Endodermal cell (in vitro differentiated cells): ENCODE measurements at regions not wholly inside any gene's neighbourhood (a gene's known extent, or its start where the extent isn't known, plus 50 kb on each side); places are given as distances from the start of the nearest gene placed in this dataset.

Source experiments
- DNase-seq: peaks from one replicate; pipeline ENCODE4 v3.0.0-alpha.2; 2017
- H3K27ac ChIP-seq: 2 replicates; pipeline ENCODE4 v1.5.1; 2013; ENCODE audit warnings: mild to moderate bottlenecking, low read depth, low read length, moderate library complexity
- H3K27me3 ChIP-seq: 2 replicates; pipeline ENCODE4 v1.6.1; 2013; ENCODE audit warnings: mild to moderate bottlenecking, low read length, moderate library complexity; ENCODE audit not compliant: insufficient read depth, control insufficient read depth, poor library complexity, severe bottlenecking
- H3K36me3 ChIP-seq: 2 replicates; pipeline ENCODE4 v1.7.0; 2013; ENCODE audit warnings: mild to moderate bottlenecking, low read length, moderate library complexity; ENCODE audit not compliant: control insufficient read depth, insufficient read depth
- H3K4me1 ChIP-seq: one replicate; pipeline ENCODE4 v1.7.0; 2013; ENCODE audit warnings: low read length; ENCODE audit not compliant: control insufficient read depth, insufficient read depth
- H3K4me3 ChIP-seq: 2 replicates; pipeline ENCODE4 v1.5.1; 2013; ENCODE audit warnings: mild to moderate bottlenecking, low read length, moderate library complexity
- H3K9ac ChIP-seq: 2 replicates; pipeline ENCODE4 v1.6.1; 2013; ENCODE audit warnings: mild to moderate bottlenecking, low read length, moderate library complexity; ENCODE audit not compliant: poor library complexity, severe bottlenecking; ENCODE audit errors: extremely low read depth
- H3K9me3 ChIP-seq: 2 replicates; pipeline ENCODE4 v1.6.1; 2013; ENCODE audit warnings: mild to moderate bottlenecking, low read length, moderate library complexity; ENCODE audit not compliant: control insufficient read depth
- H3K27ac Mint-ChIP-seq: 2 replicates; pipeline ENCODE4 v1.8.0; 2020; ENCODE audit warnings: mixed read lengths
- H3K27me3 Mint-ChIP-seq: 2 replicates; pipeline ENCODE4 v1.8.0; 2021; ENCODE audit warnings: mild to moderate bottlenecking, mixed read lengths; ENCODE audit not compliant: insufficient read depth
- H3K36me3 Mint-ChIP-seq: 2 replicates; pipeline ENCODE4 v1.8.0; 2020; ENCODE audit warnings: low read depth, mixed read lengths
- H3K4me1 Mint-ChIP-seq: 2 replicates; pipeline ENCODE4 v1.8.0; 2020; ENCODE audit warnings: mixed read lengths
- H3K4me3 Mint-ChIP-seq: 2 replicates; pipeline ENCODE4 v1.8.0; 2020; ENCODE audit warnings: mild to moderate bottlenecking, moderate library complexity, mixed read lengths
- H3K9me3 Mint-ChIP-seq: 2 replicates; pipeline ENCODE4 v1.8.0; 2020; ENCODE audit warnings: mild to moderate bottlenecking, mixed read lengths
- WGBS, 2 experiments: methylation state at CpG; one replicate each; pipeline versions ENCODE4 v1.1.5 to v1.1.7; 2013; ENCODE audit warnings: missing lambda C conversion rate in 2 of 2, mixed read lengths in 1 of 2; ENCODE audit not compliant: insufficient coverage in 1 of 2, insufficient read length in 1 of 2; 5-methylcytosine and 5-hydroxymethylcytosine counted together
- TF ChIP-seq, protein P1 (sequence below): fragments of 200-600 bp; sonication (generic); conservative IDR thresholded peaks from 2 replicates; pipeline ENCODE4 v1.5.0; 2021; ENCODE audit warnings: antibody characterized with exemption, mild to moderate bottlenecking

DNA sequence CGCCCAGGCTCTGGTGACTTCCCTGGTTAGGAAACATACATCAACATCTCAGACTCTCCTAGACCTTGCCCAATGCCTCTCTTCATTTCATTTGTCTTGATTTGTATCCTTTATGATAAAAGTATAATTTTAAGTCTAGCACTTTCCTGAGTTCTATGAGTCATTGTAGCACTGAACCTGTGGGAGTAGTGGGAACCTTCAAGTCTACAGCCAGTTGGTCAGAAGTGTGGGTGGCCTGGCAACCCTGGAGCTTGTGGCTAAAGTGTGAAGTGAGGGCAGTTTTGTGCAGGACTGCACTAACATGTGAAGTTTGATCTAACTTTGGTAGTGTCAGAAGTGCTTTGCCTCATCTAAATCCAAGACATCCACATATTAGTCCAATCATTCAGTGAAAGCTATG is 259.3 kb upstream of the IGFBP7 start:
- Mint-ChIP-seq H3K27ac (no peak overlapping the region), H3K4me3 (no peak overlapping the region), H3K4me1 (peaks cover 5% of the 10 kb centered on the region), H3K27me3 (no peaks in the 10 kb centered on the region), H3K9me3 (peaks cover 11% of the 10 kb centered on the region), H3K36me3 (no peaks in the 10 kb centered on the region)
- Histone ChIP-seq H3K4me1 (no peaks in the 10 kb centered on the region), H3K9ac (no peak overlapping the region), H3K9me3 (peaks cover 8% of the 10 kb centered on the region), H3K27ac (no peak overlapping the region), H3K36me3 (no peaks in the 10 kb centered on the region), H3K4me3 (no peak overlapping the region), H3K27me3 (no peaks in the 10 kb centered on the region)
- TF ChIP-seq, protein P1, sequence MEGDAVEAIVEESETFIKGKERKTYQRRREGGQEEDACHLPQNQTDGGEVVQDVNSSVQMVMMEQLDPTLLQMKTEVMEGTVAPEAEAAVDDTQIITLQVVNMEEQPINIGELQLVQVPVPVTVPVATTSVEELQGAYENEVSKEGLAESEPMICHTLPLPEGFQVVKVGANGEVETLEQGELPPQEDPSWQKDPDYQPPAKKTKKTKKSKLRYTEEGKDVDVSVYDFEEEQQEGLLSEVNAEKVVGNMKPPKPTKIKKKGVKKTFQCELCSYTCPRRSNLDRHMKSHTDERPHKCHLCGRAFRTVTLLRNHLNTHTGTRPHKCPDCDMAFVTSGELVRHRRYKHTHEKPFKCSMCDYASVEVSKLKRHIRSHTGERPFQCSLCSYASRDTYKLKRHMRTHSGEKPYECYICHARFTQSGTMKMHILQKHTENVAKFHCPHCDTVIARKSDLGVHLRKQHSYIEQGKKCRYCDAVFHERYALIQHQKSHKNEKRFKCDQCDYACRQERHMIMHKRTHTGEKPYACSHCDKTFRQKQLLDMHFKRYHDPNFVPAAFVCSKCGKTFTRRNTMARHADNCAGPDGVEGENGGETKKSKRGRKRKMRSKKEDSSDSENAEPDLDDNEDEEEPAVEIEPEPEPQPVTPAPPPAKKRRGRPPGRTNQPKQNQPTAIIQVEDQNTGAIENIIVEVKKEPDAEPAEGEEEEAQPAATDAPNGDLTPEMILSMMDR: no peak
- no peak for DNase-seq
- WGBS, 2 experiments: 75% methylated on average over 1 of the region's 1 CpG; no CpG with 5 or more reads in 1 of the 2 experiments

DNA sequence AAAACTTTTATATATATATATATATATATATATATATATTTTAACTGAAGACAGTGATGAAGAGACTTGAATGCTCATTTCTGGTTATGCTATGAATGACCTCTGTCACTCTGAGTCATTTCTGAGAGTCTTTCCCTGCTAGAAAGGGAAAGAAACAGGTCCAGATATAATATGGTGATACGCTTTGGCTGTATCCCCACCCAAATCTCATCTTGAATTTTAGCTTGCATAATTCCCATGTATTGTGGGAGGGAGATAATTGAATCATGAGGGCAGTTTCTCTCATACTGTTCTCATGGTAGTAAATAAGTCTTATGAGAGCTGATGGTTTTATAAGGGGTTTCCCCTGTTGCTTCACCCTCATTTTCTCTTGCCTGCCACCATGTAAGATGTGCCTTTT is 254.1 kb upstream of the IGFBP7 start:
- no peak for DNase-seq
- no peak overlapping the region for H3K27ac ChIP-seq
- no peak overlapping the region for H3K9ac ChIP-seq
- no peak overlapping the region for H3K4me3 Mint-ChIP-seq
- TF ChIP-seq, protein P1: no peak
- H3K4me3 ChIP-seq: no peak overlapping the region
- no peaks in the 10 kb centered on the region for H3K36me3 Mint-ChIP-seq
- no peaks in the 10 kb centered on the region for H3K36me3 ChIP-seq
- H3K27me3 Mint-ChIP-seq: no peaks in the 10 kb centered on the region
- no peaks in the 10 kb centered on the region for H3K4me1 Mint-ChIP-seq
- peaks cover 8% of the 10 kb centered on the region for H3K9me3 ChIP-seq
- H3K4me1 ChIP-seq: no peaks in the 10 kb centered on the region
- H3K27me3 ChIP-seq: no peaks in the 10 kb centered on the region
- no peak overlapping the region for H3K27ac Mint-ChIP-seq
- 88% methylated on average over 1 of the region's 1 CpG; no CpG with 5 or more reads in 1 of the 2 experiments for WGBS, 2 experiments
- H3K9me3 Mint-ChIP-seq: peaks cover 22% of the 10 kb centered on the region

DNA sequence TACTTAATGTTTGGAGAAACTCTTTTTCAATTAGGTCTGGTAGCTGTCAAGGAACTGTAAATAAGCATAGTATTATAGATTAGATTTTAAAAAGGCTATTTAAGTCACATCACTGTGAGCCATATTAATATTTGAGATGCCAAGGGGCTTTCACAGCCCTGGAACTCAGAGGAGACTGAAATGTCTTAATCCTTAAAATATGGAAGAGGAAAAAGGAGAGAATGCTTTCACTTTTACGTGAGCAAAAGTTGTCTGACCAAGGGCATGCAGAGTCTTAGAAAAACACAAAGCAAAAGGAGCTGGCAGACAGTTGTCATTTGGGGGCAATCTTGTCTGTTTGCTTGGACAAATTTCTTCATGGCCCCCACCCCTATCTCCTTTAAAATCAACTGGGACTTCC is 253.2 kb upstream of the IGFBP7 start:
- DNase-seq: no peak
- Histone ChIP-seq H3K4me3 (no peak overlapping the region), H3K36me3 (no peaks in the 10 kb centered on the region), H3K27ac (no peak overlapping the region), H3K9me3 (peaks cover 6% of the 10 kb centered on the region), H3K4me1 (no peaks in the 10 kb centered on the region), H3K27me3 (no peaks in the 10 kb centered on the region), H3K9ac (no peak overlapping the region)
- 93 to 100% methylated on average over 1 of the region's 1 CpG for WGBS, 2 experiments
- TF ChIP-seq, protein P1: no peak
- H3K36me3 Mint-ChIP-seq: no peaks in the 10 kb centered on the region
- no peaks in the 10 kb centered on the region for H3K4me1 Mint-ChIP-seq
- no peaks in the 10 kb centered on the region for H3K27me3 Mint-ChIP-seq
- peaks cover 16% of the 10 kb centered on the region for H3K9me3 Mint-ChIP-seq
- no peak overlapping the region for H3K4me3 Mint-ChIP-seq
- H3K27ac Mint-ChIP-seq: no peak overlapping the region
